NT2/D1 (cell line): ENCODE measurements at regions not wholly inside any gene's neighbourhood (a gene's known extent, or its start where the extent isn't known, plus 50 kb on each side); places are given as distances from the start of the nearest gene placed in this dataset.

Source experiments
- DNase-seq: peaks from one replicate; pipeline ENCODE4 v3.0.0-alpha.2; 2011; ENCODE audit warnings: low read depth, low spot score
- H3K27me3 ChIP-seq: 2 replicates; pipeline ENCODE4 v1.6.0; 2011; ENCODE audit warnings: mild to moderate bottlenecking; ENCODE audit not compliant: insufficient read length, insufficient read depth
- H3K36me3 ChIP-seq: 2 replicates; pipeline ENCODE4 v1.6.1; 2011; ENCODE audit warnings: mild to moderate bottlenecking, low read length, mixed read lengths; ENCODE audit not compliant: insufficient read depth, insufficient read length
- H3K4me1 ChIP-seq: 2 replicates; pipeline ENCODE4 v1.5.1; 2011; ENCODE audit not compliant: insufficient read depth, insufficient read length
- H3K4me3 ChIP-seq: 2 replicates; pipeline ENCODE4 v1.5.1; 2011; ENCODE audit warnings: low read depth; ENCODE audit not compliant: insufficient read length
- H3K9ac ChIP-seq: 2 replicates; pipeline ENCODE4 v1.6.0; 2011; ENCODE audit warnings: low read depth; ENCODE audit not compliant: insufficient read length
- H3K9me3 ChIP-seq: 2 replicates; pipeline ENCODE4 v1.5.1; 2011; ENCODE audit warnings: mild to moderate bottlenecking, low read length; ENCODE audit not compliant: insufficient read depth
- SUZ12 ChIP-seq: IDR thresholded peaks from 2 replicates; pipeline ENCODE4 v1.6.1; 2011; ENCODE audit not compliant: insufficient read length, insufficient read depth; ENCODE audit errors: extremely low read depth
- YY1 ChIP-seq: IDR thresholded peaks from 2 replicates; pipeline ENCODE4 v1.6.1; 2011; ENCODE audit not compliant: insufficient read length, insufficient read depth
- ZNF274 ChIP-seq: IDR thresholded peaks from 2 replicates; pipeline ENCODE4 v1.6.1; 2011; ENCODE audit warnings: mild to moderate bottlenecking, low read depth, low read length

DNA sequence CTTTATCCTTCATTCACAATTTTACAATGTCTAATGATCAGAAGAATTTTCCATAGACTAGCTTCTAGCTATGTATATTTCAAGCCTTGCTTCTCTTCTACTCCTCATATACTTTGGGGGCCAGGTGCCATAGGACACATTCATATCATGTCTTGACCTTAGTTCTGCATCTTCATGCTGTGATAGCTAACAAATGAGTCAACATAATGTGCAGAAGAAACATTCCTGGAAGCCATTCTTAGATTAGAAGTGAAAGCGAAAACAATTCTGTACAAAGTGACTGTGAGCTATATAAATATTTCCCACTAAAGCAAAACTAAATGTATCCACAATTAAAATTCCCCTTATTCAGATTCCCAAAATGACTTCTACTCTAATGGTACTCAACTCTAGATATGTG, 320.2 kb upstream of the NREP start:
- Histone ChIP-seq H3K4me3 (no peak overlapping the region), H3K36me3 (no peaks in the 10 kb centered on the region), H3K9ac (no peak overlapping the region), H3K4me1 (no peaks in the 10 kb centered on the region), H3K9me3 (no peaks in the 10 kb centered on the region), H3K27me3 (no peaks in the 10 kb centered on the region)
- TF ChIP-seq SUZ12, result no peak
- DNase-seq, result no peak

- no peak for DNase-seq
- H3K4me3 ChIP-seq, result no peak overlapping the region
- no peak overlapping the region for H3K9ac ChIP-seq
- TF ChIP-seq YY1 (no peak), SUZ12 (no peak), ZNF274 (no peak)
- H3K9me3 ChIP-seq, result no peaks in the 10 kb centered on the region
- H3K36me3 ChIP-seq, result no peaks in the 10 kb centered on the region
- no peaks in the 10 kb centered on the region for H3K4me1 ChIP-seq
- H3K27me3 ChIP-seq, result no peaks in the 10 kb centered on the region
These were observed 313.0 kb upstream of the NREP start for GRCh38 chr5:112070022-112070421.

- TF ChIP-seq YY1, result no peak
- no peak for TF ChIP-seq SUZ12
- TF ChIP-seq ZNF274, result no peak
- DNase-seq, result no peak
- Histone ChIP-seq H3K27me3 (no peaks in the 10 kb centered on the region), H3K36me3 (no peaks in the 10 kb centered on the region), H3K4me1 (no peaks in the 10 kb centered on the region), H3K4me3 (no peak overlapping the region), H3K9ac (no peak overlapping the region), H3K9me3 (no peaks in the 10 kb centered on the region)
These were observed 312.3 kb upstream of the NREP start for GRCh38 chr5:112069329-112069728.

- H3K9ac ChIP-seq, result no peak overlapping the region
- no peaks in the 10 kb centered on the region for H3K4me1 ChIP-seq
- H3K4me3 ChIP-seq, result no peak overlapping the region
- no peaks in the 10 kb centered on the region for H3K36me3 ChIP-seq
- H3K9me3 ChIP-seq, result no peaks in the 10 kb centered on the region
- DNase-seq, result no peak
- no peaks in the 10 kb centered on the region for H3K27me3 ChIP-seq
- TF ChIP-seq YY1 (no peak), SUZ12 (no peak), ZNF274 (no peak)
These were observed 311.6 kb upstream of the NREP start for GRCh38 chr5:112068593-112068992.

- Histone ChIP-seq H3K9ac (no peak overlapping the region), H3K27me3 (no peaks in the 10 kb centered on the region), H3K36me3 (no peaks in the 10 kb centered on the region), H3K4me3 (no peak overlapping the region), H3K4me1 (no peaks in the 10 kb centered on the region), H3K9me3 (no peaks in the 10 kb centered on the region)
- TF ChIP-seq YY1, result no peak
- TF ChIP-seq ZNF274, result no peak
- no peak for TF ChIP-seq SUZ12
- no peak for DNase-seq
These were observed 308.8 kb upstream of the NREP start for GRCh38 chr5:112065781-112066180.

DNA sequence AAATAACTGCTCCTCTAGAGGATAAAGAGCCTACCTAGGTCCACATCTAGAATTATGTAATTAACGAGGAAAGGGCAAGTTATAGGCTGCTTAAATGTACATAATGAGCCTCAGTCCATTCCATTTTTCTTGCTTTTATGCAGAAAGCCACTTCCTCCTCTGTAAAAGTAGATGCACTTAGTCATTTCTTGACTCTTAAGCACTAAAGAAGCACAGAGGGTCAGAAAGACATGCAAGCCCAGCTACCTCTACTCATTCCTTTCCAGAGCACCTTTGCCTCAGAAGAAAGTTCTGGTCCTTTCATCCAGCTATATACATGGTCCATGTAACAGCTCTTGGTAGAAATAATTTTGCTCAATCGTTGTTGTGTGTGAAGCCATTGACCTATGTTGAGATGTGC, 308.0 kb upstream of the NREP start:
- no peak for TF ChIP-seq SUZ12
- no peak for TF ChIP-seq YY1
- TF ChIP-seq ZNF274, result no peak
- Histone ChIP-seq H3K9me3 (no peaks in the 10 kb centered on the region), H3K9ac (no peak overlapping the region), H3K36me3 (no peaks in the 10 kb centered on the region), H3K4me1 (no peaks in the 10 kb centered on the region), H3K27me3 (no peaks in the 10 kb centered on the region), H3K4me3 (no peak overlapping the region)
- DNase-seq, result no peak

DNA sequence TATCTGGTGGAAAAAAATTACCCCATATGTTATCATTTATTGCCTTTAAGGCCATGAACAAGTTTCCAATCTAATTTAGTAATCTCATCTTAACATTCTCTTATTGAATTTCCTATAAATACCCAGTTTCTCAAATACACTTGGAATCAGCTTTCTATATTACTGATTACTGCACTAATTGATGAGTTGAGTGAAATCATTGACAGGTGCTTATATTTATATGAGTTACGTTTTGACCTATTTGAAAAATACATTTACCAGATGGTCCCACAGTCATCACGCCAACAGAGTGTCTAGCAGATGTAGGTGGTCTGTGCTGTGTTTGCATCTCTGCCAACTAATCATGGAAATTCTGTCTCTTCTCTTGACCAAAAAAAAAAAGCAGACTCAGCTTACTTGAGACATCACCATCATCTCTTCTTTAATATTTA, 307.3 kb upstream of the NREP start:
- Histone ChIP-seq H3K9ac (no peak overlapping the region), H3K4me3 (no peak overlapping the region), H3K9me3 (no peaks in the 10 kb centered on the region), H3K36me3 (no peaks in the 10 kb centered on the region), H3K4me1 (no peaks in the 10 kb centered on the region), H3K27me3 (no peaks in the 10 kb centered on the region)
- no peak for DNase-seq
- TF ChIP-seq YY1, result no peak
- TF ChIP-seq SUZ12, result no peak
- no peak for TF ChIP-seq ZNF274

DNA sequence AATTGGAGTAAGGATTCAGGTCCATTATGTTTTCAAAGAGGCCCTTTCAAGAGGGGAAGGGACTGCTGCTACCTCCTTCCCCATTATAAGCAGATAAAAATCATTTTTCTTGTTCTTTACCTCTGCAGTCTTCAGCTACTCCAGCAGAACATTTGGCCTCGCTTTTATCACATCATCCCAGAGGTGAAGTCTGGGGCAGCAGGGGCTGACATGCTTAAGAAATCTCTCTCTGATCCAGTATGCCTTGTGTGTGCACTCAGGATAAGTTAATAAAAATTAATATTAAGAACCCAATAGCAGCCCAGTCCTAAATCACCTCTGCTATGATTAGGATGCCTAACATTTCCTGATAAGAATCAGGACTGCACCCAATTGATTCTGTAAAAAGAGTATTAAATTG, 306.9 kb upstream of the NREP start:
- TF ChIP-seq YY1 (no peak), SUZ12 (no peak), ZNF274 (no peak)
- Histone ChIP-seq H3K27me3 (no peaks in the 10 kb centered on the region), H3K36me3 (no peaks in the 10 kb centered on the region), H3K9me3 (no peaks in the 10 kb centered on the region), H3K4me3 (no peak overlapping the region), H3K4me1 (no peaks in the 10 kb centered on the region), H3K9ac (no peak overlapping the region)
- no peak for DNase-seq
